ENCODE measurements at regions not wholly inside any gene's neighbourhood (a gene's known extent, or its start where the extent isn't known, plus 50 kb on each side); places are given as distances from the start of the nearest gene placed in this dataset.

DNA sequence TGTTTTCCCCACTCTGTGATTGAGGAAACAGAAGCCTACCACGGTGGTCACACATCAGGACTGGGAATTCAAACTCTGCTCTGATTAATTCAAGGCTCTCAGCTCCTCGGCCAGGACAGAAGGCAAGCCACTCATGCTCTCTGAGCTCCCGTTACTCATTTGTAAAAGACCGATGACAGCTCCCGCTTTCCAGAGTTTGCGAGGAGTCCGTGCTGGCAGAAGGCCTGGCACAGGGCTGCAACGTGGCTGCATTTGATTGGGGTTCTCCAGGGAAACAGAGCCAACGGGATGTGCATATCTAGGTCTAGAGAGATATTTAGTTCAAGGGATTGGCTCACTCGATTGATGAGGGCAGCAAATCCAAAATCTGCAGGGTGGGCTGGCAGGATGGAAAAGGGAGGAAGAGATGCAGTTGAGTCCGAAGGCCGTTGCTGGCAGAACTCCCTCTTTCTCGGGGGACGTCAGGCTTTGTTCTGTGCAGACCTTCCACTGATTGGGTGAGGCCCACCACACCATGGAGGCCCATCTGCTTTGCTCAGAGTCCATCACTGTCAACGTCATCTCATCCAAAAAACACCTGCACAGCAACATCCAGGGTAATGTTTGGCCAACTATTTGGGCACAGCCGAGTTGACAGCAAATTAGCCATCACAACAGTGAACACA is 215.5 kb upstream of the RPL38 start:
- DNase-seq, result no peak

- DNase-seq, result no peak
Measured at GRCh38 chr17:73989671-73990070, 213.8 kb upstream of the RPL38 start.

DNA sequence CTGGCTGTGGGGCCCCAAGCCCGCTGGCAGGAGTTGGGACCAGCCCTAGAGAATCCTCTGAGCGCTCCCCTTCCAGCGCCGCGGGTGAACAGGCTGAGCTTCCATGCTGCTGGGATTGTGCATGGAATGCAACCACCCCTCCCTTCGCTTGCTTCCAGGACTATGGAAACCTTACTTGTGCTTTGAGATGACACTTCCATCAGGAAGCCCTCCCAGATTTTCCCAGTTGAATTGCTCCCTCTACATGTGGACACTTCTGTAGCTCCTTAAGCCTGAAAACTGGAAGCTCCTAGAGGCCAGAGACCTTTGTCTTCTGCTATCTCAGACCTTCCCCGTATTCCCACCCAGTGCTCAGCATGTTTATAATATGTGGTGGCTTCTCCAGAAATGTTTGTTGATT is 213.2 kb upstream of the RPL38 start:
- DNase-seq, result no peak

DNA sequence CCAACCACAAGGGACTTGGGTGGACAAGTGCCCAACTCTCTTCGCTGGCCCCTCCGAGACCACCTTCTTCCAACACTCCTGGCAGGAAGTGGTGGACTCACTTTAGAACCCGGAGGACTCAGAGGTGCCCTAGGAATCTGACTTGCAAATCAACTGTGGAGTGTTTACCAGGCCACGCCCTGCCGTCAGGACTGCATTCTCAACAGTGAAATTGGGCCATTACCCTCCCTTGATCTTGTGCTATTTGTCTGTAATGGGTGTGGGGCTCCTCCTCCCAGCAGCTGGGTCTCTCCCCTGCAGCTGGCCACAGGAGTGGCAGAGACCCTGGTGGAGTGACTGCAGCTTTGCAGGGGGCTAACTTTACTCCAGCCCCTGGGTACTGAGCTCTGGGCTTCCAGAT is 212.2 kb upstream of the RPL38 start:
- DNase-seq, result no peak

GRCh38 chr17:73994946-73995345 is 208.5 kb upstream of the RPL38 start:
- no peak for DNase-seq

DNA sequence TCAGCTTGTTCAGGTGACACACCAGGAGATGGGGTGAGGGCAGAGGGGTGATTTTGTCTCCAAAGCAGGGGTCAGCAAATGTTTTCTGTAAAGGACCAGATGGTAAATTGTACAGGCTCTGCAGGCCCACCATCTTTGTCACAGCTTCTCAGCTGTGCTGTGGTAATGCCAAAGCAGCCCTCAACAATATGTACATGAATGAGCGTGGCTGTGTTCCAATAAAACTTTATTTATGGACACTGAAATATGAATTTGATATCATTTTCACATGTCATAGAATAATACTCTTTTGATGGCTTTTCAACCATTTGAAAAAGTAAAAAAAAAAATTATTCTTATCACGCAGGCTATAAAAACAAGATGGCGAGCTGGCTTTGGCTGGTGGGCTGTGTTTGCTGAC is 206.4 kb upstream of the RPL38 start:
- no peak for DNase-seq

GRCh38 chr17:73998249-73998648 is 205.2 kb upstream of the RPL38 start:
- no peak for DNase-seq

DNA sequence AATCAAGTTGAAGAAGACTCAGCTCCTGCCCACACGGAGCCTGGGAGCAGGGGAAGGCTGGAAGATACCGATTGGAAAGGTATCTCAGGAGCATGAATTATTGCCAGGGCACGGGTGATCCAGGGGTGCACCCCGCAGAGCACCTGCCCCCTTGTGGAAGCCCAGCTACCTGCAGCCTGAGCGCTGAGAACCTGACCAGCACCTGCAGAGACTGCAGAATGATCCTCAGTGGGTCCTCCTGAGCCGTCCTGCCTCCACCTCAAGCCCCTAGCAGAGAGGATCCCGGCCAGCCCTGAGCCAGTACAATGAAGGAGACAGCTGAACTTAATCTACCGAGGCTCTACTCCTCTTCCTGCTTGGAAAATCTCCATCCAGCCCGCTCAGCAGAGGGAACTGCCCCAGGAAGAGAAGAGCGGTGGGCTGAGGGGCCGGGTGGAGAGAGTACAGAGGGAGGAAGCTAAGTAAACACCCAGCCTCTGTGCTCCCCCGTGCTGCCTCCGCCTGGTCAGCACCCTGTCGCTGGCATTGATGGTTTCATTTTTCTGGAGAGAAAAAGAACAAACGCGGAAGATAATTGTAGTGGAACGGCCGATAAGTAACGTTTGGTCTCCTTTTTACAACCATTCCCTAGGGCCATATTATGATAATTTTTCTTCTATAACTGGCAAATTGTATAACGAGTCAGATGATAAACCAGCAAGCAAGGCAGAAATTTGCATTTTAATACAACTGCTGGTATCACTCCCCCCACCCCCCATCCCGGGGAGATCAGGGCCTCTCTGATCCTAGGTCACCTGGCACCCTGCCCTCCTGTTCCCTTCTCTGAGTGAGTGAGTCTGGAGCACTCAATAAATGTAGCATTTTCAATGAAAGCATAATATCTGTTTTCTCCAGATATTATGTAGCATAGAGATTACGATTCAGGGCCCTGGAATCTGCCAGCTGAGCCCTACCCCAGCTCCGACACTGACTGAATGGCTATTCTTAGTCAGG is 204.5 kb upstream of the RPL38 start:
- peak in 1 of 14 donors; percentile 20 for DNase-seq

DNA sequence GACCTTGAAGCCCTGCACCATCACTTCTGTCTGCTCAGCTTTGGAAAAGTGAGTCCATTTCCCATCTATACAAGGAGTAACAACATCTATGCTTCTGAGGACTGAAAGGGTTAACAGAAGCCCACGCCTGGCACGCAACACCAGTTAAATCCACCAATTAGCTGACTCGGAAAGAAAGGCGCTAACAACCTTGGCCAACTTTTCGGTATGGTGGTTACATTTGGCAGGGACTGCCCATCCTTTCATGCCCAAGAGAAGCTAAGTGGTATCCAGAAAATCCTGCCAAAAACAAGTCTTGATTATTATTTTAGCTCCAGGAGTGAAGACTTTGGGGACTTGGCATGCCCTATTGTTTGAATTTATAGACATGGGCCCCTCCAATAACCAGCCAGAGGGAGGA is 202.3 kb upstream of the RPL38 start:
- DNase-seq, result no peak

- DNase-seq, result no peak
Measured at GRCh38 chr17:74002241-74002640, 201.2 kb upstream of the RPL38 start.

DNA sequence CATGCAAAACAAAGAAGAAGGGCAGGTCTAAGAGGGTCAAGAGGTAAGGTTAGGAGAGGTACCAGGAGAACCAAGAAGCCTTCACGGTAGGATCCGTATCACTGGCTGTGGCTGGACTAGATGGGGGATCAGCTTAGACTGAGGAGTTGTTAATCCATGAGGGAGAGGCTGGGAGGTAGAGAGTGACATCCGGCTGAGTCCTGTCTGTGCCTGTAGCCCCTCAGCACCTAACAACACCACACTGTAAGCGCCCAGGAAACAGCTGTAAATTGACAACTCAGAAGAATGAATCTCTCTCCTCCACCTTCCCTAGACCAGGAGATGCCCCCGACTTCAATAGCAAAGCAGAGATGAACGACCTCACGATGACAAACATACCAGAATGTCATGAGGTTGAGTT is 199.4 kb upstream of the RPL38 start:
- DNase-seq, result no peak

GRCh38 chr17:74005790-74006189 is 197.7 kb upstream of the RPL38 start:
- no peak for DNase-seq

- peak in 1 of 14 donors; percentile 45 for DNase-seq
Measured at GRCh38 chr17:74006371-74006770, 197.1 kb upstream of the RPL38 start.

GRCh38 chr17:74008196-74008595 is 195.3 kb upstream of the RPL38 start:
- peak in 1 of 14 donors; percentile 7 for DNase-seq

DNA sequence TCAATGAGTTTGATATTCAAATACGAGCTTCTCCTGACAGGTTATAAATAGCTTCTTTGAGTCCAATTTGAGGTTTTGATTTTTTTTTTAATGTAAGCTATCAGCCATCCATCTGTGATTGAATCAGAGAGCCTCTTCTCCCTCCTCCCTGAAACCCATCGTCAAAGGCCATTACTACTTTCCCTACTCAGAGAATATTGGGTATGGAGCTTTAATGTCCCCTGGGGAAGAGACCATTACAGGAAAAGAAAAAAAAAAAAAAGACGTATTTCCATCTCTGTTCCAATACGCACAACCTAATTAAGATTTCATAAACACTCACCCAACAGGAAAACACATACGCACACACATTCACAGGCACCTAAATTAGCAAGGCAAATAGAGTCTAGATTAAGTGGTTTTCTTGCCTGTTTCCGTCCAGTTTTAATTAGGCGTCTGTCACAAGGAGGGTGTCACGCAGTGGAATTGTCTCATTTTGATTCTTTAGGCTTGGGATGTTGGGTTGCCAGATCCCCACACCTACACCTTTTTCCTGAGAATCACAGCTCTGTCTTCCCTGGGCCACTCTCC is 194.3 kb upstream of the RPL38 start:
- no peak for DNase-seq

DNA sequence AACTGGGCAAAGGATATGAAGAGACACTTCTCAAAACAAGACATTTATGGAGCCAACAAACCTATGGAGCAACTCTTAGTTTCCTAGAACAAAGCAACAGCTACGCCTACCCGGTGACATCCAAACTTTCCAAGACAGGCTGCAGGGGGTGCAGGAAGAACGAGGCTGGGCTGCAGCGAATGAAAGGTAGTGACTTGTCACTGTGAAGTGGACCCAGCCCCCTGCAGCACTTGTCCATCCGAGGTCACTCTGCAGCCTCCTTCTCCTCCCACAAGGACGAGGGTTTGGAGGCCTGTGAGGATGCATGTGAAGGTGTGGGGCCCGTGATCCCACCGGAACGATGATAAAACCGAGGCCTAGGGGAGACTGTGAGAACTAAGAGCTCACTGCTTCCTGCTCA is 192.6 kb upstream of the RPL38 start:
- DNase-seq, result no peak

- no peak for DNase-seq
Measured at GRCh38 chr17:74011966-74012365, 191.5 kb upstream of the RPL38 start.

DNA sequence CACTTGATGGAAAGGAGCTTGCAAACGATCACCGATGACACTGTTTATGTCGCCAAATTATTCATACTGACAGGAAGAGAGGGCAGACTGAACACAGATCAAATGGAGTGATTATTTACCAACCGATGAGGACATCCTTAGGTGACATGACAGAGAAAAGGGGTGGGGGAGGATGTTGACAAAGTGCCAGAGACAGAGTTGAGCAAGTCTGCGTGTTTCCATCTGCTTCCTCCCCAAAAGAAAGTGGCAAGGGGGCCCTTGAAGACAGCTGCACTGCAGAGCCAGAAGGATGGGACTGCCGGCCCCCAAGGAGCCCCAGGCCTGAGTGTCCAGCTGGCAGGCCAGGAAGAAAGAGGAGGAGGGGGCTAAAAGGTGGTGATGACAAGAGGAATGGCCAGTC is 191.0 kb upstream of the RPL38 start:
- DNase-seq, result no peak

DNA sequence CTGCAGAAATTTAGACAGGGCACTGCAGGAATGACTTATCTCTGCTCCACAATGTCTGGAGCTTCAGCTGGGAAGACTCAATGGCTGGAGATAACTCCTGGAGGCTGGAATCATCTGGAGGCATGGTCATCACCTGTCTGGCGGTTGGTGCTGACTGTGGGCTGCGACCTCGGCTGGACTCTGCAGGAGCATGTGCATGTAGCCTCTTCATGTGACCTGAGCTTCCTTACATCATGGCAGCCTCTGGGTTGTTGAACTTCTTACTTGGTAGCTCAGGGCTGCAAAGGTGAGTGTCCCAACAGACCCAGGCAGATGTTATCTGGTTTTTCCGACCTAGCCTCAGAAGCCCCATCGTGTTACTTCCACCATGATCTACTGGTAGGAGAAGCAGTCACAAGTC is 188.2 kb upstream of the RPL38 start:
- no peak for DNase-seq

GRCh38 chr17:74015990-74016389 is 187.5 kb upstream of the RPL38 start:
- DNase-seq, result no peak

DNA sequence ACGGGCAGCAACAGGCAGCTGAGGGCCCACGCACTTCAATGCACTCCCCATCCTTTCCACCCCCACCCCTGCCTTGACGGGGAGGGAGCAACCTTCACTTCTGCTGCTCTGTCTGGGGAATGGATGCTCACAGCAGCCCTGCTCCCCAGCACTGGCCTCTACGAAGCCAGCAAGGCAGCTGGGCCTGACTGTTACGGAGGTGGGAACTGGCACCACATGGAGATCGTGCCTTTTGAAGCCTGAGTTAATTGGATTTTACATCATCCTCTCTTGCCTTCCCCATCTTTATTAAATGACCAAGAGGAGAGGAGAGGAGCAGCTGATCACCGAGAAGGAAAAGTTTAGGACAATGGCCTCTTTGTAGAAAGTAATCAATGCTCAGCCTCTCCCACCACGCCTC is 187.0 kb upstream of the RPL38 start:
- DNase-seq, result no peak

- no peak for DNase-seq
Measured at GRCh38 chr17:74017466-74017865, 186.0 kb upstream of the RPL38 start.

GRCh38 chr17:74018115-74018514 is 185.4 kb upstream of the RPL38 start:
- peak in 7 of 14 donors; percentile 8 to 61 (median 31) for DNase-seq

GRCh38 chr17:74019271-74019670 is 184.2 kb upstream of the RPL38 start:
- DNase-seq, result no peak

Data from C1 segment of cervical spinal cord (tissue), 14 donors.